Lung (tissue), 11 donors: ENCODE measurements at regions not wholly inside any gene's neighbourhood (a gene's known extent, or its start where the extent isn't known, plus 50 kb on each side); places are given as distances from the start of the nearest gene placed in this dataset.

Source experiments
- ATAC-seq: fragments of 200-7000 bp; cut with Tn5 transposase; one replicate; pipeline ENCODE4 v1.9.1; 2020; ENCODE audit warnings: moderate number of reproducible peaks; ENCODE audit not compliant: insufficient read depth, low FRiP score
- DNase-seq, 3 donors: peaks; one replicate each; pipeline ENCODE4 v3.0.0-alpha.2; 2013 to 2017
- H3K27ac ChIP-seq, 2 donors: one replicate each; pipeline ENCODE4 v1.5.1; 2013; ENCODE audit warnings: mild to moderate bottlenecking in 2 of 2, moderate library complexity in 2 of 2, control low read depth in 1 of 2, inconsistent platforms in 1 of 2, low read depth in 1 of 2, low read length in 1 of 2
- H3K27me3 ChIP-seq, 3 donors: one replicate each; pipeline ENCODE4 v1.5.1; 2013; ENCODE audit warnings: low read length in 2 of 3; ENCODE audit not compliant: control insufficient read depth in 3 of 3, insufficient read depth in 3 of 3
- H3K36me3 ChIP-seq, 4 donors: one replicate each; pipeline ENCODE4 v1.5.1; 2013; ENCODE audit warnings: low read length in 4 of 4, mild to moderate bottlenecking in 1 of 4, moderate library complexity in 1 of 4; ENCODE audit not compliant: control insufficient read depth in 4 of 4, insufficient read depth in 4 of 4
- H3K4me1 ChIP-seq, 5 donors: one replicate each; pipeline ENCODE4 v1.5.1; 2013; ENCODE audit warnings: low read length in 5 of 5, mild to moderate bottlenecking in 2 of 5, moderate library complexity in 1 of 5; ENCODE audit not compliant: control insufficient read depth in 5 of 5, insufficient read depth in 5 of 5
- H3K4me3 ChIP-seq: one replicate; pipeline ENCODE4 v1.5.1; 2013; ENCODE audit warnings: mild to moderate bottlenecking, control low read depth, moderate library complexity
- H3K9ac ChIP-seq, 2 donors: one replicate each; pipeline ENCODE4 v1.5.1; 2013; ENCODE audit warnings: low read length in 2 of 2, control low read depth in 1 of 2; ENCODE audit not compliant: insufficient read depth in 1 of 2
- H3K9me3 ChIP-seq, 4 donors: one replicate each; pipeline ENCODE4 v1.5.1; 2013; ENCODE audit warnings: low read length in 3 of 4, mild to moderate bottlenecking in 1 of 4, moderate library complexity in 1 of 4; ENCODE audit not compliant: control insufficient read depth in 4 of 4, insufficient read depth in 3 of 4
- WGBS, 2 donors: extraction: QIAGEN DNeasy Blood & Tissue Kit; methylation state at CpG; one replicate each; pipeline ENCODE4 v1.1.7; 2013; 5-methylcytosine and 5-hydroxymethylcytosine counted together
- TF ChIP-seq, protein P1 (sequence below): IDR thresholded peaks from 2 replicates; pipeline ENCODE4 v1.5.1; 2012; ENCODE audit warnings: mild to moderate bottlenecking; ENCODE audit errors: control extremely low read depth, extremely low read depth
- donor health status: control.
- donor health status: control.
- donor health status: Bipolar disorder and iron deficiency.
- donor health status: healthy.
- donor health status: DM: yes; HTN: yes; CAD: no.

DNA sequence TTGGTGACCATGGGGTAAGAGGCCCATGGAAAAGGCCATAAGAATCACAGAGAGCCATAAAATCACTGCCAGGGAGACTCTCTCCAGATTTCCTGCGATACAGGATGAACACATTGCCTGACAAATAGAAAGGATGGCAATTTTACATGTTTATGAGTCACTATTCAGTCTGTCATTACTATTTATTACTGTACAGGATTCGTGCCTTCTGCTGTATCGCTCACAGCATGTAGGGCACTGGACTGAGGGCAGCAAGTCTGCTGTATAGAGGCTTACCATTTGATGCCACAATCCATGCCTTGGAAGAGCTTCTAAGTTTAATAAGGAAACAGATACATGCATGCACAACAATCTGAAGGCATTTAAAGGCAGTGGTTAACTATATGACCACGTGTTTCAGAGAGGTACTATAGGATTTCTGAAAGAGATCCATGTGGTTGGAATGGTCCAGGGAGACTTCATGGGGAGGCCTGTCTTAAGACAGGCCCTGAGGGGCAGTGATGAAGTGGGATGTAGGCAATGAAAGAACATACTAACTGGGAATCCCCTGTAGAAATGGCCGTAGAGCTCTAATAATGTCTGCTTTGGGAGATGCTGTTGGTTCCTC, 702.4 kb upstream of the RAB6C start:
- ATAC-seq: no peak
- no peak for DNase-seq
- WGBS, 2 donors: 80 to 83% methylated on average over 5 of the region's 5 CpGs
- Histone ChIP-seq H3K4me1 (no peaks in the 10 kb centered on the region), H3K36me3 (no peaks in the 10 kb centered on the region), H3K27ac (no peak overlapping the region), H3K27me3 (peaks cover 0 to 4% (median 0%) of the 10 kb centered on the region in 3 donors), H3K9me3 (peaks cover 0 to 8% (median 2%) of the 10 kb centered on the region in 4 donors), H3K9ac (no peak overlapping the region), H3K4me3 (no peak overlapping the region)
- TF ChIP-seq, protein P1, sequence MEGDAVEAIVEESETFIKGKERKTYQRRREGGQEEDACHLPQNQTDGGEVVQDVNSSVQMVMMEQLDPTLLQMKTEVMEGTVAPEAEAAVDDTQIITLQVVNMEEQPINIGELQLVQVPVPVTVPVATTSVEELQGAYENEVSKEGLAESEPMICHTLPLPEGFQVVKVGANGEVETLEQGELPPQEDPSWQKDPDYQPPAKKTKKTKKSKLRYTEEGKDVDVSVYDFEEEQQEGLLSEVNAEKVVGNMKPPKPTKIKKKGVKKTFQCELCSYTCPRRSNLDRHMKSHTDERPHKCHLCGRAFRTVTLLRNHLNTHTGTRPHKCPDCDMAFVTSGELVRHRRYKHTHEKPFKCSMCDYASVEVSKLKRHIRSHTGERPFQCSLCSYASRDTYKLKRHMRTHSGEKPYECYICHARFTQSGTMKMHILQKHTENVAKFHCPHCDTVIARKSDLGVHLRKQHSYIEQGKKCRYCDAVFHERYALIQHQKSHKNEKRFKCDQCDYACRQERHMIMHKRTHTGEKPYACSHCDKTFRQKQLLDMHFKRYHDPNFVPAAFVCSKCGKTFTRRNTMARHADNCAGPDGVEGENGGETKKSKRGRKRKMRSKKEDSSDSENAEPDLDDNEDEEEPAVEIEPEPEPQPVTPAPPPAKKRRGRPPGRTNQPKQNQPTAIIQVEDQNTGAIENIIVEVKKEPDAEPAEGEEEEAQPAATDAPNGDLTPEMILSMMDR: no peak

DNA sequence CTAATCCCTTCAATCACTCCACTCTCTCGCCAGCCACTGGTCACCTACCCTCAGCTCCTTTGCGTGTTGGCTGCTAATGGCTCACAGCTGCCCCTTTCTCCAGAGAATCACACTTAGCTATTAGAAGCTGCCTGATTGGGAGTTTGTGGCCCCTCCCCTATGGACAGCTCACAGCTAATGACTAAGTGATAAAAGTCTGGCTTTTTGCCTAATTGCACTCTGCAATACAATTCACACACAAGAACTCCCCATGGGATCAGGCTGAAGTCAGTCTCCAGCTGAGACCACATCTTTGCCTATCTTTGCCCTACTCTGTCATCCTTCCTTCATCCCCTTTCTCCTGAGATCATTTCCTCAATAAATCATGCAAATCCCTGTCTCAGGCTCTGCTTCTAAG, 701.9 kb upstream of the RAB6C start:
- ATAC-seq: no peak
- Histone ChIP-seq H3K9ac (no peak overlapping the region), H3K4me1 (no peaks in the 10 kb centered on the region), H3K36me3 (no peaks in the 10 kb centered on the region), H3K27me3 (peaks cover 0 to 4% (median 0%) of the 10 kb centered on the region in 3 donors), H3K4me3 (no peak overlapping the region), H3K9me3 (peaks cover 0 to 12% (median 2%) of the 10 kb centered on the region in 4 donors), H3K27ac (no peak overlapping the region)
- TF ChIP-seq, protein P1: no peak
- DNase-seq: no peak
- WGBS, 2 donors: 81 to 84% methylated on average over 2 of the region's 2 CpGs

DNA sequence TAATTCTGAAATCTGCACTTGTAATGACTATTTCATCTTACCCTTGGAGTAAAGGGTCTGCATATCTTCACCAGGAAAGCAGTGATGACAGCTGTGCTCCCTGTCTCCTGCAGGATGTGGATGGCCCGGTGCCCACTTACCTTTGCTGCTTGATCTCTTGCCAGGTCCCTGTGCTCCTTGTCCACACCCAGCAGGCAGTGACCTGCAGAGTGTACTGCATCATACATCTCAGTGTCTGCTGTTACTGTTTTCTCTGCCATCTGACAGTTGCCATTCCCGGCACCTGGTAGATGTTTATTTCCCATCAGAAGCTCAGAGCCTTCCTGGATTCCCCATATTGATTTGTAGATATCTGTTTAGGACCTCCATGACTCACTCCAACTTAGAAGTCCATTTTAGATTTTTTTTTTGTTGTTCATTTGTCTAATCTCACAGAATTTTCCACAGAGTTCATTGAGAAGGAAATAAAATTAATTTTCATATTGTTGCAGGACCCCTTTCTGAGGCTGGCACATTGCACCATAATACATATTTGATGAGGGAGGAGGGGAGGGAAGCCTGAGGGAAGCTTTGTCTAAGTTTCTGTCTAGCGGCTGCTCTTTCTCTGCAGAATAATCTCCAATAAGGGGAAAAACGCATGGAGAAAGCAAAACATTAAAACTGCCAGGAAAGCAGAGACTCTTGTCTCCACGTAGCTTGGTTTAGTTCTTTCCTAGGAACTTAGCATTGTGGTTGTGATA, 697.5 kb upstream of the RAB6C start:
- no peaks in the 10 kb centered on the region for H3K27me3 ChIP-seq
- H3K36me3 ChIP-seq: no peaks in the 10 kb centered on the region
- DNase-seq (no peak), ATAC-seq (no peak)
- H3K27ac ChIP-seq: no peak overlapping the region
- TF ChIP-seq, protein P1: no peak
- 74 to 83% methylated on average over 5 of the region's 5 CpGs for WGBS, 2 donors
- peaks cover 0 to 13% (median 0%) of the 10 kb centered on the region in 4 donors for H3K9me3 ChIP-seq
- no peak overlapping the region for H3K4me3 ChIP-seq
- no peak overlapping the region for H3K9ac ChIP-seq
- no peaks in the 10 kb centered on the region for H3K4me1 ChIP-seq
